ENCODE measurements at regions not wholly inside any gene's neighbourhood (a gene's known extent, or its start where the extent isn't known, plus 50 kb on each side); places are given as distances from the start of the nearest gene placed in this dataset.
A peak's percentile ranks its signal among the peaks of the same experiment; 100 is the strongest.
"Not testable (repeated sequence)": the region's sequence is repeated elsewhere in the genome, so short reads cannot be mapped to it uniquely, and the experiment has no call there.

DNA sequence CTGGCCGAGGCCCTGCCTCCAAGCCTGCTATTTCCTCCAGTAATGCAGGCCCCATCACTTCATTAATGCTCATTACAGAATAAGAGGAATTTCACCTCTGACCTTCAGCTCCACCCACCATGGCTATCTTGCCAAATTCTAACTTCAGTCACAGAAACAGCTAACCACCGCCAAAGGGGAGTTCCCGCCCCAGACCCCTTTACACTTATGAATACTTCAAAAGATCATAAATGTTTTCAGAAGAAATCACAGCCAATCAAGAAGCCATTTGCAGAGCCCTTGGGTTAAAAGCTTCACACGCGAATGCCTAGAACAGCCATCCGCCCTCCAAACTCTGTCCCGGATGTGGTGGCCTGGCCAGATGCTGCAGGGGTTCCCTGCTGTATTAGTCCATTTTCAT is 73.8 kb upstream of the TWIST2 start:
- no peak for DNase-seq (ENCODE audit: low read depth in 4 of 4, low spot score in 3 of 4)

GRCh38 chr2:238774980-238775509 is 72.8 kb upstream of the TWIST2 start:
- no peak for DNase-seq (ENCODE audit: low read depth in 4 of 4, low spot score in 3 of 4)

GRCh38 chr2:238775591-238775990 is 72.3 kb upstream of the TWIST2 start:
- DNase-seq (ENCODE audit: low read depth in 4 of 4, low spot score in 3 of 4), result no peak

DNA sequence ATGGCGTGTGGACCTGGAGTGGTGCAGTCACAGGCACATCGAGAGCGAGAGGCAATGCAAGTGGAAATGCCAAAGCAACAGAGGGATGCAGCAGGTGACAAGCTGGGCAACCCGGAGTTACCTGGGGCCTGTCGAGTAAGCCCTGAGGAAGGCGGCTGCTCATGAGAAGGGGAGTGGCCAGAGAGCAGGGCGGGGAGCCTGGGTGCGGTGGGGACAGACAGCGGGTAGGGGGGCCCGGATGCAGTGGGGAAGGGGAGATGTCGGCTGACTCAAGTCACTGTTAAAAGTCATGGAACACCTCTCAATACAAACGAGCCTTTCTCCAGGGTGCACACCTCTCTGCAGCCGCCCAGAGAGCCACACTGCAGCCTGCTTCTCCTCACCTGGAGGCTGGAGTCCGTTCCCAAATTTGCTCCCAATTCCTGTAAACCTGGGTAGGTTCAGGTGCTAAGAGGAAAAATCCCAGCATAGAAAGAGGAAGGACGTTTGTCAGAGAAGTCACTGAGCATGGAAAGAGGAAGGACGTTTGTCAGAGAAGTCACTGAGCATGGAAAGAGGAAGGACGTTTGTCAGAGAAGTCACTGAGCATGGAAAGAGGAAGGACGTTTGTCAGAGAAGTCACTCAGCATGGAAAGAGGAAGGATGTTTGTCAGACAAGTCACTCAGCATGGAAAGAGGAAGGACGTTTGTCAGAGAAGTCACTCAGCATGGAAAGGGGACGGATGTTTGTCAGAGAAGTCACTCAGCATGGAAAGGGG is 71.7 kb upstream of the TWIST2 start:
- DNase-seq (ENCODE audit: low read depth in 4 of 4, low spot score in 3 of 4), result no peak

GRCh38 chr2:238776761-238777046 is 71.2 kb upstream of the TWIST2 start:
- not testable (repeated sequence) for DNase-seq (ENCODE audit: low read depth in 4 of 4, low spot score in 3 of 4)

- DNase-seq (ENCODE audit: low read depth in 4 of 4, low spot score in 3 of 4), result no peak
Measured at GRCh38 chr2:238777369-238778067, 70.4 kb upstream of the TWIST2 start.

DNA sequence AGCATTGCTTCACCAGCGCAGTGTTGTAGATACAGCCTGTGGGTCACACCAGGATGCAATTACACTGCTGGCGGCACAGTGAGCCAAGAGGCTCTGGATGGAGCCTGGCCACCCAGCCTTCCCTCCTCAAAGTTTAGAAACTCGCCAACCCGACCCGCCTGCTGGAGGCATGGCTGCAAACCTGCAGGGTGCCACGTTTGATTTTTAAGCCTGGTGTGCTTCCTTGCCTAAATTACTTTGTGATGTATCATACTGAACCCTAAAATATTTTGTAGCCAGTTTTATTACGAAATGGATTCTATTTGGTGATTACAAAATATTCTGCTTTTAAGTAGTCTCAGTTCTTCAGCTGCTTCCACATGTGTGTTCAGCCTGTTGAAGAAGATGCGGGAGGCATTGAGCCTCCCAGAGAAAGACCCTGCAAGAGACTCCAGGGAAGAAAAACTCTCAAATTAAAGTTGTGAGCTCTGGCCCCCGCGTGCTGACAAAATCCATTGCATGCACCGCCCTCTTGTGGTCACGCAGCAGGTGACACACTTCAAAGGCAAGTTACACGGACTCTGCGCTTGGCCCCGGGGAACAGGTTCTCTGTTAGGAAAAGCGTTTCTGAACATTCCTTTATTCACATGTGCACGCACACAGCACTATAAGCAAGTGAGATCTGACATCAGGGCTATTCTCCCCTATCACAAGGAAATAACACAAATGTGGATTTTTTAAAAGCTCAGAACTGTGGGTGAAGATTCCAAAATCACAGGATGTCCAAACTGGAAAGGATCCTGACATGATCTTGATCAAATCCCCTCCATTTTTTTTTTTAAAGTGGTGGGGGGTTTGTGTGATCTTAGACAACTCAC is 63.0 kb upstream of the TWIST2 start:
- peak; percentile 48 to 65 (median 53) for DNase-seq (ENCODE audit: low read depth in 4 of 4, low spot score in 3 of 4)

DNA sequence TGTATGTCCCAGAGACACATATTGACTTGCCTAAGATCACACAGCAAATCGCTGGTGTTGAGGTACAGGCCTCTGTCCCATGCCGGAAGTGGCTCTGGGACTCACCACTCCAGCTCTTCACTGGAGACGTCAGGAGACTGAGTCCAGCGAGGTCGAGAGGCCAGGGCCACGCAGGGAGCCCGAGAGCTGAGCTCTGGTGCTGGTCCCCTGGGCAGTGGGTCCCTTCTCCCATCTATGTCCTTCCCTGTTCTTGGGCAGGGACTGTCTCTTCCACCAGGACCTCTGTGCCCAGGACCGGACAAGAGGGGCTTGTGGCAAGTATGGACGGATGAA is 62.4 kb upstream of the TWIST2 start:
- DNase-seq (ENCODE audit: low read depth in 4 of 4, low spot score in 3 of 4), result no peak

- DNase-seq (ENCODE audit: low read depth in 4 of 4, low spot score in 3 of 4), result no peak
Measured at GRCh38 chr2:238786379-238786778, 61.5 kb upstream of the TWIST2 start.

- no peak for DNase-seq (ENCODE audit: low read depth in 4 of 4, low spot score in 3 of 4)
Measured at GRCh38 chr2:238786792-238787490, 60.9 kb upstream of the TWIST2 start.

DNA sequence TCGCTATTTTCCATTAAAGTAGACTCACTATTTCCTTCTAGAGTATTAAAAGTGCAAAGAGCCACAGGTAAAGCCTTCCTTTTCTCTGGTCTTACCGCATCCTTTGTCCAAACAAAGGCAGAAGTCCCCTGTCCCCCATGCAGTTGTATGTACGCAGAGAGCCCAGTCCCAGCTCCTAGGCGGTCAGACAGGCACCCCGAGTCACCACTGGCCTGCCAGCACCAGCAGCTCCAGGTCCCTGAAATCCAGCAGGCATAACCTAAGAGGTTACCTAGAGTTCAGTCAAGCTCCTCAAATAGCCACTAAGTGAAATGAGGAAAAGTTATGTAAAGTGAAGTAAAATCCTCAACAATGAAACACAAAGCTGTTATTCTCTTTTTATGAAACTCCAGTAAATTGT is 60.4 kb upstream of the TWIST2 start:
- no peak for DNase-seq (ENCODE audit: low read depth in 4 of 4, low spot score in 3 of 4)

GRCh38 chr2:238789317-238789806 is 58.5 kb upstream of the TWIST2 start:
- no peak for DNase-seq (ENCODE audit: low read depth in 4 of 4, low spot score in 3 of 4)

- DNase-seq (ENCODE audit: low read depth in 4 of 4, low spot score in 3 of 4), result peak in 2 of 4 donors; percentile 33 to 46
Measured at GRCh38 chr2:238790126-238790832, 57.6 kb upstream of the TWIST2 start.

DNA sequence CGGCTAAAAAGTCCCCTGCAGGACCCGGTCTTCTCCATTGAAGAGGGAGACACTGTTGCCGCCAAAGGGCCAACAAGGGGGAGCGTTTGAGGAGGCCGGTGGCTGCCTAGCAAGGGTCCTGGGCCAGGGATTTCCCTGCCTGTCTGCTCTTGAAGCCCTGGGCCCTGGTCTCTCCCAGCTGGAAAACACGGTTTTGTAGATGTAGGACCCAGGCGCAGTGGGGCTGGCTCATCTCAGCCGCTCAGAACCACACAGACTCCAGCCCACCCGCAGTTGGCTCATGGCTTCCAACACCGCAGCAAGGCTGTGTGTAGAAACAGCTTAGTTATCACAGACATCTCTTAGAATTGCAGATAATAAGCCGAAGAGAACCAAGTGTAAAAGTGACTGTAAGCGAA is 57.1 kb upstream of the TWIST2 start:
- DNase-seq (ENCODE audit: low read depth in 4 of 4, low spot score in 3 of 4), result no peak

DNA sequence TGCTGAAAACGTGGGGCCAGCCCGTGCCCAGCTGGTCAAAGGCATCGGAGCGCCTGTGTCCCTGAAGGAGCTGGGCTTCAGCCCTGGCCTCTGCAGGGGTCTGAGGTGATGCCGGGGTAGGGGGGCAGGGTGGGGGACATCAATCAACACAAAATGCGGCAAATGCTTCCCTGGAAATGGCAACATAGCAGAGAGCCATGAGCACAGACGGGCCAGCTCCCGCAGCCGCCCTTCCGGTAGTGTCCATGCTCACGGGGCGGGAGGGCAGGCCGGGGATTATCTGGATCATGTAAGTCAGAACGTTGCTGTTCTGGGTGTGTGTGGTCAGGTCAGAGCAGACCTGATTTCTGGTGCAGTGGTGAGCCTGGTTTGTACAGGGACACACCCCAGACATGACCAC is 56.5 kb upstream of the TWIST2 start:
- DNase-seq (ENCODE audit: low read depth in 4 of 4, low spot score in 3 of 4), result no peak

DNA sequence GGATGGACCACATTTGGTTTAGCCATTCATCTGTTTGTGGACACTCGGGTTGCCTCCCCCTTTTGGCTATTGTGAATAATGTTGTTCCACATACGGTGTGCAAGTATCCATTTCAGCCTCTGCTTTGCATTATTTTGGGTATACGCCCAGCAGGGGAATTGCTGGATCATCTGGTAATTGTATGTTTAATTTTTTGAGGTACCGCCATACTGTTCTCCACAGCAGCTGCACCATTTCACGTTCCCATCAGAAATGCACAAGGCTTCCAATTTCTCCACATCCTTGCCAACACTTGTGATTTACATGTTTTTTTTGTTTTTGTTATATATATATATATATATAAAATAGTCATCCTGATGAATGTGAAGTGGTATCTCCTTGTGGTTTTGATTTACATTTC is 54.6 kb upstream of the TWIST2 start:
- no peak for DNase-seq (ENCODE audit: low read depth in 4 of 4, low spot score in 3 of 4)

GRCh38 chr2:238793801-238794449 is 54.0 kb upstream of the TWIST2 start:
- DNase-seq (ENCODE audit: low read depth in 4 of 4, low spot score in 3 of 4), result no peak

DNA sequence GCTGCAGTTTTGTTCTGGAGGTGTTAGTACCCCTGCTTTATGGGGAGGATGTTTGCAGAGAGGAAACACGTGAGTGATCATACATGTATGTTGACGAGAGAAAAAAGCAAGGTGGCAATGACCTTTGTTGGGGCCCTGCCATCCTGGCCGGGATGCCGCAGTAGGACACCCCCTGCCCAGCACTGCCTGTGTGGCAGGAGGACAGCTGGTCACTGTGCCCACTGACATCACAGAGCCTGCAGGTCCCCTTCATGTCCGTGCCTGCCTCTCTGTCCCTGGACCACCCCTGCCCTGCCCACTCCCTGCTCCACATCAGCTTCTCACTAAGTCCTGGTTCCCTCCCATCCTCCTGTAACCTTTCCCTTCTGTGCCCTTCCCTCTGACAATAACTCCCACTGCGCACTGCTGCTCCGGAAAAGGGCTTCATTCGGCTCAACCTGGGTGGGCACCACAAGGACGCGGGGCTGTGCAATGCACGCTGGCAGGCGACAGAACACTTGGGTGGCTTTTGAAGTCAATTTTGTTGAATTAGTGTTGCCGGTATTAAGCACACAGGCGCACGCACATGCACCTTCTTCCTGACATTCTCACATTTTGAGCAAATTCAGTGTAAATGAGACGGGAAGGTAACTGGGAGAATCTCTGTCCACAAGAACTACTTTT is 51.5 kb upstream of the TWIST2 start:
- DNase-seq (ENCODE audit: low read depth in 4 of 4, low spot score in 3 of 4), result no peak

DNA sequence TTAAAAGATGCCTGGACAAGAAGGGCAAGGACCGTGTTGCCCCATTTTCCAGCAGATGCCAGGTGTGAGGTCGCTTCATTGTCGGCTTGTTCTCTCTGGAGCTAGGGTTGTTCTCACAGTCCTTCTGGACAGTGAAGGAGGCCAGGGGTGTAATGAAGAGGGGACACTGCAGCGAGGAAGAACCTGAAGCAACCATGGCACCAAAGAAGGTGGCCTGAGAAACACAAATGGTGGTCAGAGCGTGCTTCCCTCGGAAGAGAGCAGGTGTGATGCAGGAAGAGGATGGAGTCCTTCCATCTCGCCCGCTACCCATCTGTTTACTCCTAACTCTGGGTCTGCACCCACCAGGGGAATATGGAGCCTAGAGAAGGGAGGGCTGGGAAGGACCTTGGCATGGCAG is 50.3 kb upstream of the TWIST2 start:
- no peak for DNase-seq (ENCODE audit: low read depth in 4 of 4, low spot score in 3 of 4)
